Omental fat pad (tissue), 3 donors: ENCODE measurements at regions not wholly inside any gene's neighbourhood (a gene's known extent, or its start where the extent isn't known, plus 50 kb on each side); places are given as distances from the start of the nearest gene placed in this dataset.

Experiments used
- ATAC-seq: fragments of 150-250 bp; one replicate; pipeline ENCODE4 v1.9.1; 2016; ENCODE audit warnings: mild to moderate bottlenecking, moderate library complexity; ENCODE audit not compliant: low FRiP score
- DNase-seq: peaks from one replicate; pipeline ENCODE4 v3.0.0-alpha.2; 2019; ENCODE audit warnings: low spot score
- CTCF ChIP-seq, 3 donors: fragments of 450-650 bp; IDR thresholded peaks; one replicate each; pipeline ENCODE4 v1.5.1; 2016 to 2017; ENCODE audit warnings: antibody characterized with exemption in 3 of 3, mild to moderate bottlenecking in 3 of 3, moderate library complexity in 2 of 3

- DNase-seq (no peak), ATAC-seq (no peak)
- no peak for TF ChIP-seq CTCF (IDR thresholded peaks at IDR 0.05)
These were observed 338.9 kb upstream of the PRMT6 start for GRCh38 chr1:106717591-106717990.

GRCh38 chr1:106721790-106722189, 334.7 kb upstream of the PRMT6 start:
- ATAC-seq (no peak), DNase-seq (no peak)
- no peak for TF ChIP-seq CTCF (IDR thresholded peaks at IDR 0.05)

- DNase-seq (no peak), ATAC-seq (no peak)
- no peak for TF ChIP-seq CTCF (IDR thresholded peaks at IDR 0.05)
These were observed 334.0 kb upstream of the PRMT6 start for GRCh38 chr1:106722466-106722865.

GRCh38 chr1:106727171-106727570, 329.3 kb upstream of the PRMT6 start:
- ATAC-seq (no peak), DNase-seq (no peak)
- TF ChIP-seq CTCF (IDR thresholded peaks at IDR 0.05): no peak

- ATAC-seq: no peak
- TF ChIP-seq CTCF (IDR thresholded peaks at IDR 0.05): no peak
These were observed 309.9 kb upstream of the PRMT6 start for GRCh38 chr1:106746448-106747085.

GRCh38 chr1:106747232-106747631, 309.2 kb upstream of the PRMT6 start:
- no peak for TF ChIP-seq CTCF (IDR thresholded peaks at IDR 0.05)
- ATAC-seq (no peak), DNase-seq (no peak)

More at GRCh38 chr1:106746448-106747085, 309.9 kb upstream of the PRMT6 start:
- no peak for DNase-seq

- ATAC-seq (no peak), DNase-seq (no peak)
- TF ChIP-seq CTCF (IDR thresholded peaks at IDR 0.05): no peak
These were observed 308.7 kb upstream of the PRMT6 start for GRCh38 chr1:106747791-106748190.
